ENCODE measurements at regions not wholly inside any gene's neighbourhood (a gene's known extent, or its start where the extent isn't known, plus 50 kb on each side); places are given as distances from the start of the nearest gene placed in this dataset.

DNA sequence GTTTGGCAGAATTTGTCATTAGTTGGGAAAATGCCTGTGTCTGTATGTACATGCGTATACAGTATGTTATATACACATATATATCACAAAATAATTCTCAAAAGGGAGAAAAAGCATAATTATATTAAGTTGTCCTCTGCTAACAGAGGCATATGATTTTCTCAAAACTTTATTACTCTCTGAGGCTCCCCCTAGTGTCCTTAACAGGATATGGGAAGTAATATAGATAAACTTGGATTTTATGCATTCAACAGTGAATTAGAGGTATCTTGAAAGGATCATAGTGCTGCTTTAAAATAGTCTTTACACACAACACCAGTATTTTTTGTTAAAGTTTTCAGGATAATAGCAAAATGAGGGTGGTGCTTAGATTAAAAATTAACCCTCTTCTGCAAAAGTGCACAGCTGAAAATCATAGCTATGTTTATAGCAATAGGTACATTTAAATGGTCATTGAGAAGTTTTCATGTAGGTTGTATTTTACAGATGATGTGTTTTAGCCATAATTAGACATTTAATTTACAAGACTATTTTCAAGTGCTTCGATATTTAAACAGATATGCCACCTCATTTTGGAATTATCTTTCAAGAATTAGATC lies 454.0 kb upstream of the ROBO2 start:
- ATAC-seq (ENCODE audit: low read depth) (no peak), DNase-seq (no peak)
- Mint-ChIP-seq H3K9me3 (ENCODE audit: insufficient read depth) (no peaks in the 10 kb centered on the region), H3K4me1 (no peaks in the 10 kb centered on the region), H3K27ac (no peak overlapping the region), H3K4me3 (no peak overlapping the region), H3K27me3 (no peaks in the 10 kb centered on the region)
- Histone ChIP-seq H3K9ac (ENCODE audit: low read length) (no peak overlapping the region), H3K4me2 (replicated peaks; ENCODE audit: low read depth, low read length, poor library complexity, severe bottlenecking) (no peak overlapping the region), H3K79me2 (ENCODE audit: control insufficient read depth, insufficient read depth, low read length) (no peaks in the 10 kb centered on the region), H2AFZ (ENCODE audit: insufficient read depth, low read depth, low read length, poor library complexity, severe bottlenecking) (no peak overlapping the region), H3K36me3 (replicated peaks in 1 of 2; ENCODE audit: control extremely low read depth in 1 of 2, control insufficient read depth in 1 of 2, extremely low read depth in 1 of 2, insufficient read depth in 2 of 2, low read length in 1 of 2) (no peaks in the 10 kb centered on the region), H3K27me3 (replicated peaks in 1 of 4; ENCODE audit: control extremely low read depth in 1 of 4, control insufficient read depth in 3 of 4, insufficient read depth in 4 of 4, low read length in 3 of 4) (no peaks in the 10 kb centered on the region), H3K9me3 (ENCODE audit: control extremely low read depth in 1 of 3, control insufficient read depth in 2 of 3, insufficient read depth in 1 of 3, low read length in 2 of 3) (no peaks in the 10 kb centered on the region), H3K4me3 (ENCODE audit: control extremely low read depth in 1 of 5, extremely low read depth in 1 of 5, insufficient read depth in 1 of 5, low read depth in 2 of 5, low read length in 4 of 5) (no peak overlapping the region), H3K4me1 (ENCODE audit: control insufficient read depth in 2 of 2, insufficient read depth in 2 of 2, low read length in 2 of 2) (no peaks in the 10 kb centered on the region), H3K27ac (ENCODE audit: low read length in 2 of 2) (no peak overlapping the region), H4K20me1 (ENCODE audit: control insufficient read depth, insufficient read depth, low read length, poor library complexity, severe bottlenecking) (no peaks in the 10 kb centered on the region)
- WGBS (ENCODE audit: insufficient coverage), result no CpG with 5 or more reads among the region's 2 CpGs
- CTCF ChIA-PET, result no interaction called here
- TF ChIP-seq, protein P1, sequence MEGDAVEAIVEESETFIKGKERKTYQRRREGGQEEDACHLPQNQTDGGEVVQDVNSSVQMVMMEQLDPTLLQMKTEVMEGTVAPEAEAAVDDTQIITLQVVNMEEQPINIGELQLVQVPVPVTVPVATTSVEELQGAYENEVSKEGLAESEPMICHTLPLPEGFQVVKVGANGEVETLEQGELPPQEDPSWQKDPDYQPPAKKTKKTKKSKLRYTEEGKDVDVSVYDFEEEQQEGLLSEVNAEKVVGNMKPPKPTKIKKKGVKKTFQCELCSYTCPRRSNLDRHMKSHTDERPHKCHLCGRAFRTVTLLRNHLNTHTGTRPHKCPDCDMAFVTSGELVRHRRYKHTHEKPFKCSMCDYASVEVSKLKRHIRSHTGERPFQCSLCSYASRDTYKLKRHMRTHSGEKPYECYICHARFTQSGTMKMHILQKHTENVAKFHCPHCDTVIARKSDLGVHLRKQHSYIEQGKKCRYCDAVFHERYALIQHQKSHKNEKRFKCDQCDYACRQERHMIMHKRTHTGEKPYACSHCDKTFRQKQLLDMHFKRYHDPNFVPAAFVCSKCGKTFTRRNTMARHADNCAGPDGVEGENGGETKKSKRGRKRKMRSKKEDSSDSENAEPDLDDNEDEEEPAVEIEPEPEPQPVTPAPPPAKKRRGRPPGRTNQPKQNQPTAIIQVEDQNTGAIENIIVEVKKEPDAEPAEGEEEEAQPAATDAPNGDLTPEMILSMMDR (IDR thresholded peaks at IDR 0.05), result peak; percentile 18
- no peak for TF ChIP-seq EZH2 (IDR thresholded peaks at IDR 0.05; ENCODE audit: borderline replicate concordance, insufficient read depth, low read depth, low read length, poor library complexity, severe bottlenecking)
- POLR2A ChIA-PET, result no interaction called here
- intact Hi-C loops (cut with micrococcal nuclease), result no loop called here

DNA sequence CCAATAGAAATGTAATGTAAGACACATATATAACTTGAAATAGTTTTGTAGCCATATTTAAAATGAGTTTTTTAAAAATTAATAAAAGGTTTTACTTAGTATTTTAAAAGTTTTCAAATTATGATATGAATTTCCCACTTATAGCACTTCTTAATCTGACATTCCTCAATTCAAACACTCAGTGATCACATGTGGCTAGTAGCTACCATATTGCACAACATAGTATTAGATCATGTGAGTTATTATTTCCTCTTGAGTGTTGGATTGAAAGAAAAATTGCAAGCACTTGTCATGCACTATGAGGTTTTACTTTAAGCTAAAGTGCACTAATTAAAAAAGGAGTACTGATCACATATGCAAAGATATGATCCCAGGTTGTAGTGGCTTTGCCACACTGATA lies 453.4 kb upstream of the ROBO2 start:
- intact Hi-C loops (cut with micrococcal nuclease), result no loop called here
- no peaks in the 10 kb centered on the region for H3K36me3 ChIP-seq (replicated peaks in 1 of 2; ENCODE audit: control extremely low read depth in 1 of 2, control insufficient read depth in 1 of 2, extremely low read depth in 1 of 2, insufficient read depth in 2 of 2, low read length in 1 of 2)
- no peak overlapping the region for H2AFZ ChIP-seq (ENCODE audit: insufficient read depth, low read depth, low read length, poor library complexity, severe bottlenecking)
- Mint-ChIP-seq H3K4me1 (no peaks in the 10 kb centered on the region), H3K27me3 (no peaks in the 10 kb centered on the region), H3K4me3 (no peak overlapping the region), H3K9me3 (ENCODE audit: insufficient read depth) (no peaks in the 10 kb centered on the region), H3K27ac (no peak overlapping the region)
- no peaks in the 10 kb centered on the region for H4K20me1 ChIP-seq (ENCODE audit: control insufficient read depth, insufficient read depth, low read length, poor library complexity, severe bottlenecking)
- no peaks in the 10 kb centered on the region for H3K9me3 ChIP-seq (ENCODE audit: control extremely low read depth in 1 of 3, control insufficient read depth in 2 of 3, insufficient read depth in 1 of 3, low read length in 2 of 3)
- H3K4me3 ChIP-seq (ENCODE audit: control extremely low read depth in 1 of 5, extremely low read depth in 1 of 5, insufficient read depth in 1 of 5, low read depth in 2 of 5, low read length in 4 of 5), result no peak overlapping the region
- H3K27me3 ChIP-seq (replicated peaks in 1 of 4; ENCODE audit: control extremely low read depth in 1 of 4, control insufficient read depth in 3 of 4, insufficient read depth in 4 of 4, low read length in 3 of 4), result no peaks in the 10 kb centered on the region
- ATAC-seq (ENCODE audit: low read depth), result no peak
- no peak overlapping the region for H3K4me2 ChIP-seq (replicated peaks; ENCODE audit: low read depth, low read length, poor library complexity, severe bottlenecking)
- CTCF ChIA-PET, result no interaction called here
- H3K27ac ChIP-seq (ENCODE audit: low read length in 2 of 2), result no peak overlapping the region
- no peaks in the 10 kb centered on the region for H3K79me2 ChIP-seq (ENCODE audit: control insufficient read depth, insufficient read depth, low read length)
- no peaks in the 10 kb centered on the region for H3K4me1 ChIP-seq (ENCODE audit: control insufficient read depth in 2 of 2, insufficient read depth in 2 of 2, low read length in 2 of 2)
- no peak for TF ChIP-seq EZH2 (IDR thresholded peaks at IDR 0.05; ENCODE audit: borderline replicate concordance, insufficient read depth, low read depth, low read length, poor library complexity, severe bottlenecking)
- TF ChIP-seq, protein P1 (IDR thresholded peaks at IDR 0.05), result no peak
- POLR2A ChIA-PET, result no interaction called here
- DNase-seq, result no peak
- no peak overlapping the region for H3K9ac ChIP-seq (ENCODE audit: low read length)
